ENCODE measurements at regions not wholly inside any gene's neighbourhood (a gene's known extent, or its start where the extent isn't known, plus 50 kb on each side); places are given as distances from the start of the nearest gene placed in this dataset.

DNA sequence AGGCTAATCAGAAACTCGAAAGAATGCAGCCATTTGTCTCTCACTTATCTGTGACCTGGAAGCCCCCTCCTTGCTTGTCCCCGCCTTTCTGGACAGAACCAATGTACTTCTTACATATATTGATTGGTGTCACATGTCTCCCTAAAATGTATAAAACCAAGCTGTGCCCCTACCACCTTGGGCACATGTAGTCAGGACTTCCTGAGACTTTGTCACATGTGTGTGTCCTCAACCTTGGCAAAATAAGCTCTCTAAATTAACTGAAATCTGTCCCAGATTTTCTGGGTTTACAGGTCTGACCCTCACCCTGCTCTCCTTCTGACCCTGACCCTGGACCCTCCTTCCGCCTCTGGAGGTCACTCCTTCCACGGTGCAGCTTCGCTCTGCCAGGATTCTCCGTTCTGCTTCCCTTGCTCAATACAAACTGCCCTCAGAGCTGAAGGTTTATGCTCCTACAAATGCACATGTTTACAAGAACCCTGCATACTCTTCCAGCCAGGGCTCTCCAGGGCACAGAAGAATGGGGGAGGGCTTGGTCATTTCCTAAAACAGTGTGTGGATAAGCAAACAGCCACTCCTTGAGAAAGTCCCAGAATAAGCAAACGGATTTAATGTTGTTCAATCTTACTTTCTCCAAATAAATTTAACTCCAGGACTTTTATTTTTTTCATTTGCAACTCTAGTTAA is 160.5 kb downstream of the ACTL8 start:
- Mint-ChIP-seq H3K36me3 (ENCODE audit: unreplicated experiment) (no peaks in the 10 kb centered on the region), H3K27ac (ENCODE audit: unreplicated experiment) (no peak overlapping the region), H3K4me1 (ENCODE audit: unreplicated experiment) (no peaks in the 10 kb centered on the region), H3K27me3 (ENCODE audit: unreplicated experiment) (peaks cover 12% of the 10 kb centered on the region), H3K4me3 (ENCODE audit: unreplicated experiment) (no peak overlapping the region), H3K9me3 (ENCODE audit: unreplicated experiment) (no peaks in the 10 kb centered on the region)
- TF ChIP-seq, protein P1, sequence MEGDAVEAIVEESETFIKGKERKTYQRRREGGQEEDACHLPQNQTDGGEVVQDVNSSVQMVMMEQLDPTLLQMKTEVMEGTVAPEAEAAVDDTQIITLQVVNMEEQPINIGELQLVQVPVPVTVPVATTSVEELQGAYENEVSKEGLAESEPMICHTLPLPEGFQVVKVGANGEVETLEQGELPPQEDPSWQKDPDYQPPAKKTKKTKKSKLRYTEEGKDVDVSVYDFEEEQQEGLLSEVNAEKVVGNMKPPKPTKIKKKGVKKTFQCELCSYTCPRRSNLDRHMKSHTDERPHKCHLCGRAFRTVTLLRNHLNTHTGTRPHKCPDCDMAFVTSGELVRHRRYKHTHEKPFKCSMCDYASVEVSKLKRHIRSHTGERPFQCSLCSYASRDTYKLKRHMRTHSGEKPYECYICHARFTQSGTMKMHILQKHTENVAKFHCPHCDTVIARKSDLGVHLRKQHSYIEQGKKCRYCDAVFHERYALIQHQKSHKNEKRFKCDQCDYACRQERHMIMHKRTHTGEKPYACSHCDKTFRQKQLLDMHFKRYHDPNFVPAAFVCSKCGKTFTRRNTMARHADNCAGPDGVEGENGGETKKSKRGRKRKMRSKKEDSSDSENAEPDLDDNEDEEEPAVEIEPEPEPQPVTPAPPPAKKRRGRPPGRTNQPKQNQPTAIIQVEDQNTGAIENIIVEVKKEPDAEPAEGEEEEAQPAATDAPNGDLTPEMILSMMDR (IDR thresholded peaks at IDR 0.05), result no peak
- DNase-seq (ENCODE audit: extremely low spot score, unreplicated experiment), result no peak

DNA sequence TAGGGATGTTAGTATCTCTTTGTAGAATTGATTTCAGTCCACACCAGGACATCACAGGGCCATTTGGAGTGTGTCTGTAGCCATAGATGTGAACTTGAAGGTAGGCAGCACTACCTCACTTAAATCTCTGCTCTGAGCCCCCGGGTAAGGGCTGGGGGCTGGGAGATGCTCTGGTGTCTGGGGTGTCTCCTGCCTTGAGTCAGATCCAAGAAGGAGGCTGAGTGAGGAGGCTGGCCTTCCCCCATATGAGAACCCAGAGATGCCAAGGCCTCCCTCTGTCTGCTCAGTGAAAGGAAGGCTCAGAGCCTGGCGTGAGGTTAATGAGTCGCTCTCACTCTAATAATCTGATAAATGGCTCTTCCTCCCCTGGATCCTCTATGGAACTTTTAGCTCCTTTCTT is 161.6 kb downstream of the ACTL8 start:
- H3K9me3 Mint-ChIP-seq (ENCODE audit: unreplicated experiment), result no peaks in the 10 kb centered on the region
- no peak overlapping the region for H3K27ac Mint-ChIP-seq (ENCODE audit: unreplicated experiment)
- no peaks in the 10 kb centered on the region for H3K36me3 Mint-ChIP-seq (ENCODE audit: unreplicated experiment)
- H3K27me3 Mint-ChIP-seq (ENCODE audit: unreplicated experiment), result peaks cover 9% of the 10 kb centered on the region
- TF ChIP-seq, protein P1 (IDR thresholded peaks at IDR 0.05), result no peak
- no peaks in the 10 kb centered on the region for H3K4me1 Mint-ChIP-seq (ENCODE audit: unreplicated experiment)
- DNase-seq (ENCODE audit: extremely low spot score, unreplicated experiment), result no peak
- no peak overlapping the region for H3K4me3 Mint-ChIP-seq (ENCODE audit: unreplicated experiment)

DNA sequence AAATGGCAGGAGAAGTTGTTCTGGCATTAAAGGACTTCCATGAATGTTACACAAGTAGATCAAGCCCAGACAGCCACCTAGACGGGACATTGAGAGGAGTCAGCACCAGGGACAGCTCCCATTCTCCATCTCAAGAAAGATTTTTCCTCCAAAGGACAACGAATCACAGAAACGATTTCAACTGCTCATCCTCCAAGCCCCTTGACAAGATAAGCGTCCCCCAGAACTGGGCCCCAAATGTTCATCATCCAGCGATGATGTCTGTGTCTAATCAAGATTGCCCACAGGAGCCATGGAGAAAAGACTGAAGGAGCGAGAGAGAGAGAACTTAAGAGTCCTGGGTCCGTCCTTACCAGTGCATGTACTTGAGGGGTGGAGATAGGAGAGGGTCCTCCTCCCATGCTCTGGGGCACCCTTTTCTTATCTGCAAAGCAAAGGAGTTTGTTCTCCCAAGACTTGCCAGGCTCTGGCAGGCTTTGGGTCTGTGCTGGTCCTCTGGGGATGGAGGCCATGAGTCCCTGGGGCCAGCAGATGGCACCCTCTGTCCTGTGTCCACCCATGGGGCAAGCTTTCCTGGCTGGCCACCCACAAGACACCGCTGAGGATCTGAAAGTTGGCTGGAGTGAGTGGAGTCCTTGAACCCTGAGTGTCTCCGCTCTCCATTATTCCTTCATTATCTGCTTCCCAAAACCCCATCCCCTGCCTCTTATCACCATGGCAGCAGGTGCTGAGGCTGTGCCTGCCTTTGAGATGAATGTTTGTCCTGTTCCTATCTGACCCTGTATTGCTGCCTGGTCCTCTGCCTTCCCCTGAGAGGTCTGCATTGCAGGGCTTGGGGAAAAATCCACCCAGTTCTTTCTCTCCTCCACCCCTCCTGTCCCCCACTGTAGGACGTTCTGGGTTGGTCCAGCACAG is 164.6 kb downstream of the ACTL8 start:
- Mint-ChIP-seq H3K27ac (ENCODE audit: unreplicated experiment) (no peak overlapping the region), H3K36me3 (ENCODE audit: unreplicated experiment) (no peaks in the 10 kb centered on the region), H3K9me3 (ENCODE audit: unreplicated experiment) (no peaks in the 10 kb centered on the region), H3K4me1 (ENCODE audit: unreplicated experiment) (no peaks in the 10 kb centered on the region), H3K4me3 (ENCODE audit: unreplicated experiment) (no peak overlapping the region), H3K27me3 (ENCODE audit: unreplicated experiment) (peaks cover 5% of the 10 kb centered on the region)
- no peak for DNase-seq (ENCODE audit: extremely low spot score, unreplicated experiment)
- TF ChIP-seq, protein P1 (IDR thresholded peaks at IDR 0.05), result no peak

DNA sequence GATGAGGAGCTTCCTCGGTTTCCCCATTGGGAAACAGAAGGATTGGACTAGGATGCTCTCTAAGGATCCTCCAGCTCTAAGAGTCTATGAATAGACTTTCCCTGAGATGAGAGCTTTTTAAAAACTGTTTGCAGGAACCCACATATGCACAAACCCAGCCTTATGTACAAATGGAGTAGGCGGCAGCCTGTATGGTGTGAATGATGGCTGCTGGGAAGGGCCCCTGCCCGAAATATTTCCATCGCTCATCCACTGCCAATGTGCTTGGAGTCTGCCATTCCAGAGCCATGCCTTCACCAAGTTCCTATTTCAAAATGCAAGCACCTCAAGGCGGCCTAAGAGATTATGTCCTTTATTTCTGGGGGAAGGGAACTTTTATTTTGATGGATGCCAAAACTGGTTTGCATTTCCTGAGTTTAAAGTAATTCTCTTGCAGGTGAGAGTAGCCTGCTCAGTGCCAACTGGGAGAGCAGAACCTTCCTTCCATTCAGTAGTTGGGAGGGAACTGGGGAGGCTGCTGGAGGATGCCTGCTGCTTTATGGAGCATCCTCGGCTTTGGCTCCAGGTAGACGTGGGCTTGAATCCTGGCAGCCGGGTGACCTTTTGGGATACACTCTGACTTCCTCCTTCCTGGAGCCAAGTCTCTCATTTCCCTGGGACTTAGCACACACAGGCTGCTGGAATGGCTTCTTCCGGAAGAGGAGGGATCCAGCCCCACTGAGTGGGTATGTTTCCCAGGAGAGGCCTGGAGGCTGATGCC is 165.9 kb downstream of the ACTL8 start:
- H3K27me3 Mint-ChIP-seq (ENCODE audit: unreplicated experiment), result peaks cover 2% of the 10 kb centered on the region
- H3K4me3 Mint-ChIP-seq (ENCODE audit: unreplicated experiment), result no peak overlapping the region
- no peak for DNase-seq (ENCODE audit: extremely low spot score, unreplicated experiment)
- TF ChIP-seq, protein P1 (IDR thresholded peaks at IDR 0.05), result no peak
- H3K9me3 Mint-ChIP-seq (ENCODE audit: unreplicated experiment), result no peaks in the 10 kb centered on the region
- no peaks in the 10 kb centered on the region for H3K36me3 Mint-ChIP-seq (ENCODE audit: unreplicated experiment)
- no peak overlapping the region for H3K27ac Mint-ChIP-seq (ENCODE audit: unreplicated experiment)
- no peaks in the 10 kb centered on the region for H3K4me1 Mint-ChIP-seq (ENCODE audit: unreplicated experiment)
